Mesenchymal stem cell (in vitro differentiated cells and primary cell): ENCODE measurements at regions not wholly inside any gene's neighbourhood (a gene's known extent, or its start where the extent isn't known, plus 50 kb on each side); places are given as distances from the start of the nearest gene placed in this dataset.
A peak's percentile ranks its signal among the peaks of the same experiment; 100 is the strongest.

Source experiments
- DNase-seq: peaks from one replicate; pipeline ENCODE4 v3.0.0-alpha.2; 2013
- H2AFZ ChIP-seq: one replicate; pipeline ENCODE4 v1.6.1; 2013; ENCODE audit warnings: low read depth, mild to moderate bottlenecking, control low read depth, inconsistent platforms, low read length, moderate library complexity
- H2AK5ac ChIP-seq: 2 replicates; pipeline ENCODE4 v1.6.1; 2013; ENCODE audit warnings: low read length, moderate library complexity, mild to moderate bottlenecking, inconsistent platforms; ENCODE audit not compliant: severe bottlenecking
- H2BK120ac ChIP-seq: one replicate; pipeline ENCODE4 v1.6.1; 2013; ENCODE audit warnings: low read depth, mild to moderate bottlenecking, inconsistent platforms, low read length, moderate library complexity
- H2BK12ac ChIP-seq, 2 experiments: one replicate each; pipeline ENCODE4 v1.6.1; 2013; ENCODE audit warnings: inconsistent platforms in 2 of 2, low read length in 2 of 2, mild to moderate bottlenecking in 2 of 2, moderate library complexity in 2 of 2, control low read depth in 1 of 2
- H2BK15ac ChIP-seq: one replicate; pipeline ENCODE4 v1.6.1; 2013; ENCODE audit warnings: mild to moderate bottlenecking, low read depth, inconsistent platforms; ENCODE audit not compliant: poor library complexity, severe bottlenecking
- H2BK5ac ChIP-seq: 2 replicates; pipeline ENCODE4 v1.6.1; 2013; ENCODE audit warnings: low read depth, mild to moderate bottlenecking, low read length, control low read depth, inconsistent platforms; ENCODE audit not compliant: poor library complexity, severe bottlenecking
- H3K14ac ChIP-seq, 2 experiments: one replicate each; pipeline ENCODE4 v1.6.1; 2013; ENCODE audit warnings: inconsistent platforms in 2 of 2, low read length in 2 of 2, control low read depth in 1 of 2, mild to moderate bottlenecking in 1 of 2, moderate library complexity in 1 of 2
- H3K18ac ChIP-seq, 2 experiments: one replicate each; pipeline ENCODE4 v1.6.1; 2013; ENCODE audit warnings: inconsistent platforms in 2 of 2, low read length in 2 of 2, control low read depth in 1 of 2, low read depth in 1 of 2, mild to moderate bottlenecking in 1 of 2
- H3K23ac ChIP-seq, 2 experiments: one replicate each; pipeline ENCODE4 v1.6.1; 2013; ENCODE audit warnings: inconsistent platforms in 2 of 2, low read length in 2 of 2, mild to moderate bottlenecking in 2 of 2, moderate library complexity in 2 of 2, control low read depth in 1 of 2
- H3K27ac ChIP-seq: 2 replicates; pipeline ENCODE4 v1.5.1; 2013; ENCODE audit warnings: mild to moderate bottlenecking, moderate library complexity, low read length, control low read depth, inconsistent platforms; ENCODE audit not compliant: poor library complexity, severe bottlenecking
- H3K27me3 ChIP-seq, 2 experiments: 2 replicates each; pipeline versions ENCODE4 v1.6.1 to v1.7.0; 2013; ENCODE audit warnings: low read length in 2 of 2, mild to moderate bottlenecking in 2 of 2, moderate library complexity in 2 of 2, control low read depth in 1 of 2, inconsistent platforms in 1 of 2; ENCODE audit not compliant: control insufficient read depth in 1 of 2, insufficient read depth in 1 of 2
- H3K36me3 ChIP-seq, 2 experiments: 2 replicates each; pipeline versions ENCODE4 v1.6.1 to v1.7.0; 2013; ENCODE audit warnings: low read length in 2 of 2, control low read depth in 1 of 2, inconsistent platforms in 1 of 2, low read depth in 1 of 2, mild to moderate bottlenecking in 1 of 2; ENCODE audit not compliant: insufficient read depth in 2 of 2, control insufficient read depth in 1 of 2
- H3K4ac ChIP-seq, 2 experiments: one replicate each; pipeline ENCODE4 v1.6.1; 2013; ENCODE audit warnings: inconsistent platforms in 2 of 2, low read length in 2 of 2, mild to moderate bottlenecking in 2 of 2, moderate library complexity in 2 of 2, control low read depth in 1 of 2, low read depth in 1 of 2
- H3K4me1 ChIP-seq: 2 replicates; pipeline ENCODE4 v1.6.1; 2013; ENCODE audit warnings: low read depth, low read length, control low read depth; ENCODE audit not compliant: control insufficient read depth, insufficient read depth
- H3K4me2 ChIP-seq: 2 replicates; pipeline ENCODE4 v1.6.1; 2013; ENCODE audit warnings: low read length, mild to moderate bottlenecking, inconsistent platforms; ENCODE audit not compliant: poor library complexity, severe bottlenecking
- H3K4me3 ChIP-seq, 2 experiments: 2 replicates each; pipeline versions ENCODE4 v1.5.1 to v1.7.0; 2013; ENCODE audit warnings: low read length in 2 of 2, mild to moderate bottlenecking in 2 of 2, control low read depth in 1 of 2, low read depth in 1 of 2; ENCODE audit not compliant: insufficient read depth in 1 of 2
- H3K79me1 ChIP-seq: replicated peaks from 2 replicates; pipeline ENCODE4 v1.6.1; 2013; ENCODE audit warnings: mild to moderate bottlenecking, control low read depth, low read length, inconsistent platforms; ENCODE audit not compliant: poor library complexity, severe bottlenecking
- H3K9ac ChIP-seq: 2 replicates; pipeline ENCODE4 v1.7.0; 2013; ENCODE audit warnings: mild to moderate bottlenecking, low read length, moderate library complexity
- H3K9me3 ChIP-seq: 2 replicates; pipeline ENCODE4 v1.7.0; 2013; ENCODE audit warnings: mild to moderate bottlenecking, low read length; ENCODE audit not compliant: control insufficient read depth
- H4K8ac ChIP-seq: one replicate; pipeline ENCODE4 v1.6.1; 2013; ENCODE audit warnings: inconsistent platforms, mild to moderate bottlenecking, low read length, moderate library complexity
- H4K91ac ChIP-seq: one replicate; pipeline ENCODE4 v1.6.1; 2013; ENCODE audit warnings: mild to moderate bottlenecking, low read length, inconsistent platforms
- WGBS: methylation state at CpG from one replicate; pipeline ENCODE4 v1.1.7; 2013; ENCODE audit warnings: mixed read lengths; 5-methylcytosine and 5-hydroxymethylcytosine counted together

DNA sequence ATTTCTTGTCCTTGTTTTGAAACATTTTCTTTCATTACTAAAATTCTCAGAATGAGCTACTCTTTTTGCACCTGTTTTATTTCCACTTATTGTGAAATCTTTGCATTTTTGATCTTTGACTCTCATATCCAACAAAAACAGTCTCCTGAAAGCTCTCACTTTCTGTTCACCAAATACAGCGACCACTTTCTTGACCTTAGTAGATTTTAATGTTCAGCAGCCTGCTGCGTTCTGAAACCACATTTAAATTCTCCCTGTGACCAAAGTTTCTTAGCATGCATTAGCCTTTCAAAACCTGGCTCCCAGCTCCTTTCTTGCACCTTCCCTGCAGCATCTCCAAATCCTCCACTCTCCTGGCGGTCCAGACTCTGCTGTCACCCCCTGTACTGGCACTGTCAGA, 404.4 kb upstream of the PDE3A start:
- no peak overlapping the region for H3K27ac ChIP-seq
- H2AFZ ChIP-seq, result no peak overlapping the region
- WGBS, result 76% methylated on average over 3 of the region's 3 CpGs
- no peak overlapping the region for H3K4me2 ChIP-seq
- no peaks in the 10 kb centered on the region for H3K27me3 ChIP-seq
- H3K9ac ChIP-seq, result no peak overlapping the region
- no peak overlapping the region for H3K4ac ChIP-seq
- no peak overlapping the region for H2AK5ac ChIP-seq
- H3K23ac ChIP-seq, result no peak overlapping the region
- peak overlapping the region in 1 of 2 experiments; percentile 86 for H2BK12ac ChIP-seq
- no peak overlapping the region for H3K18ac ChIP-seq
- no peaks in the 10 kb centered on the region for H3K9me3 ChIP-seq
- H3K4me1 ChIP-seq, result peaks cover 1% of the 10 kb centered on the region
- no peak overlapping the region for H2BK15ac ChIP-seq
- no peak overlapping the region for H2BK120ac ChIP-seq
- H3K14ac ChIP-seq, result no peak overlapping the region
- no peak overlapping the region for H3K4me3 ChIP-seq
- no peak overlapping the region for H4K91ac ChIP-seq
- no peak overlapping the region for H4K8ac ChIP-seq
- no peaks in the 10 kb centered on the region for H3K36me3 ChIP-seq
- no peak for DNase-seq
- no peak overlapping the region for H2BK5ac ChIP-seq
- H3K79me1 ChIP-seq, result no peaks in the 10 kb centered on the region

DNA sequence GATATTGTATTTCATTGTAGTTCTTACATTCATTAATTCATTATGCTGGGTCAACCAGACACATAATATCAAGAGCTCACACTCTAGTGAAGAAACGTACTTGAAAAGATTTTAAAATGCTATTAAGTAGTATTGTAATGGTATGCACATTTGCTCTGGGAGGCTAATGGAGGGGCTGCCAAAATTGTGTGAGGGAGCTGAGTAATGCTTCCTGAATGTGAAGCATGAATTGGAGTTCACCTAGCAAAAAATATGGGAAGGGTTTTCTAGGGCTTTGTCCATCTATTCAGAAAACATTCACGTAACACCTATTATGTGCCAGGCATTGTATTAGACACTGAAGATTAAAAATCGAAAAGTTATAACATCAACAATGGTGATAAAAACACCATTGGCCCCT, 403.8 kb upstream of the PDE3A start:
- Histone ChIP-seq H3K9me3 (no peaks in the 10 kb centered on the region), H2BK12ac (no peak overlapping the region), H3K4ac (no peak overlapping the region), H3K27ac (no peak overlapping the region), H4K8ac (no peak overlapping the region), H3K4me2 (no peak overlapping the region), H2AFZ (no peak overlapping the region), H3K36me3 (no peaks in the 10 kb centered on the region), H2AK5ac (no peak overlapping the region), H3K18ac (no peak overlapping the region), H3K27me3 (no peaks in the 10 kb centered on the region), H2BK5ac (no peak overlapping the region), H2BK120ac (no peak overlapping the region), H3K4me1 (peaks cover 1% of the 10 kb centered on the region), H3K9ac (no peak overlapping the region), H3K23ac (no peak overlapping the region), H3K4me3 (no peak overlapping the region), H2BK15ac (no peak overlapping the region), H3K79me1 (no peaks in the 10 kb centered on the region), H3K14ac (no peak overlapping the region), H4K91ac (no peak overlapping the region)
- DNase-seq, result no peak
- WGBS, result 83% methylated on average over 2 of the region's 3 CpGs

DNA sequence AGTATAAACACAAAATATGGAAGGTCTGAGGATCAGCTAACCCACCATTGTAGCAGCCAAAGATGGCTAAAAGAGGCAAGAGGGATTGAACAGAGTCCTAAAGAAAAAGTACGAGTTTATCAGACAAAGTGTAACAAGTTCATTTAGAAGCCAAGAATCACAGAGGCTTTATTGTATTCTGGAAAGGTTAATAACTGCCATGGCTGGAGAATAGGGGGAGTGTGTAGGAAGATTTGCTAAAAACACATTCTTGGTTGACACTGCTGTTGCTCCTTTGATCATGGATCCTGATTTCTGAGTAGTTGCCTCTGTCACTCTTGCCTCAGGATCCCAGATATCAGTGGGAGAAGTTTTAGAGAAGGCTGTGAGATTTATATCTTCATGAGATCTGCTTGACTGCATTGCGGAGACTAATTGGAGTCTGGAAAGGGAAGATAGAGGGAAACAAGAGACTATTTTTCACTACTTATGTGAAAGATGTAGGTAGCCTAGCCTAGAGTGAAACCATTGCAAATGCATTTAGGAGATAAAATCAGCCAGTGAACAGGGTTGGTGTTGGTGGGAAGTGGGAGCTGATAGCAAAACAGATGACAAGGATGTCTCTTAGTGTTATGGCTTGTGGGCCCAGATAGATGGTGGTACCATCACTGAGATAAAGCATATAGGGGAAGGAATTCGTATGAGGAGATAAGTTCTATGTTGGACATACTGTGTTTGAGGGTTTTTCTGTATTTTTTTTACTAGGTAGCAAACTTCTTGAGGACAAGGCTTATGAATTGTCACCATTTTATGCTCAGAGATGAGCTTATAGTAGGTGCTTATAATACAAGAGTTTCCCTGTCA, 402.9 kb upstream of the PDE3A start:
- H3K79me1 ChIP-seq, result no peaks in the 10 kb centered on the region
- H2AFZ ChIP-seq, result no peak overlapping the region
- DNase-seq, result no peak
- H2BK12ac ChIP-seq, result peak overlapping the region; percentile 39 to 51
- WGBS, result 74% methylated on average over 3 of the region's 3 CpGs
- H3K9me3 ChIP-seq, result no peaks in the 10 kb centered on the region
- no peaks in the 10 kb centered on the region for H3K27me3 ChIP-seq
- no peak overlapping the region for H3K27ac ChIP-seq
- no peak overlapping the region for H2AK5ac ChIP-seq
- no peak overlapping the region for H4K91ac ChIP-seq
- H2BK15ac ChIP-seq, result no peak overlapping the region
- no peak overlapping the region for H2BK120ac ChIP-seq
- H3K18ac ChIP-seq, result peak overlapping the region; percentile 2 to 73
- H3K4me3 ChIP-seq, result no peak overlapping the region
- H3K23ac ChIP-seq, result no peak overlapping the region
- H3K4me1 ChIP-seq, result peaks cover 1% of the 10 kb centered on the region
- H3K36me3 ChIP-seq, result no peaks in the 10 kb centered on the region
- H3K14ac ChIP-seq, result no peak overlapping the region
- no peak overlapping the region for H4K8ac ChIP-seq
- H3K4ac ChIP-seq, result peak overlapping the region in 1 of 2 experiments; percentile 28
- no peak overlapping the region for H3K4me2 ChIP-seq
- no peak overlapping the region for H2BK5ac ChIP-seq
- H3K9ac ChIP-seq, result no peak overlapping the region

DNA sequence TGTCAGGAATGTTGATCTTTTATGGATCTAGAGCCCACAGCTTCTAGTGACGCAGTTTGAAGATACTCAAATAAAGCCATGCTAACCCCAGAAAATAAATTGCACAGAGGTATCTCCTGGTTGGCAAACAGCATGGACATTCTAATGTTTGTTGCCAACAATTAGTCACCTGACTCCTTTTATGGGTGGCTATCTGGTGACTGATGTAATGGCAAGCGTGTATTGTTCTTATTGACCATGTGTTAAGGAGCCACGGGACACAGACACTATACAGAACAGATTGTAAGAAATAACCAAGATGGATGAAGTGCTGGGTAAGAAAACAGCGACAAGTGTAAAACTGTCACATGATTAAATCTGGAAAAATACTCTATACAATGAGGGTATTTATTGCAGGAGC, 401.3 kb upstream of the PDE3A start:
- peak overlapping the region; percentile 48 for H4K8ac ChIP-seq
- no peak overlapping the region for H2BK5ac ChIP-seq
- WGBS, result 81% methylated on average over 3 of the region's 4 CpGs
- H3K9me3 ChIP-seq, result no peaks in the 10 kb centered on the region
- H3K4ac ChIP-seq, result peak overlapping the region in 1 of 2 experiments; percentile 78
- peak overlapping the region in 1 of 2 experiments; percentile 95 for H3K18ac ChIP-seq
- no peaks in the 10 kb centered on the region for H3K36me3 ChIP-seq
- H2AK5ac ChIP-seq, result peak overlapping the region; percentile 62
- DNase-seq, result no peak
- peak overlapping the region in 1 of 2 experiments; percentile 86 for H2BK12ac ChIP-seq
- H3K79me1 ChIP-seq, result no peaks in the 10 kb centered on the region
- H3K27ac ChIP-seq, result no peak overlapping the region
- H4K91ac ChIP-seq, result peak overlapping the region; percentile 21
- peak overlapping the region in 1 of 2 experiments; percentile 28 for H3K14ac ChIP-seq
- H3K27me3 ChIP-seq, result no peaks in the 10 kb centered on the region
- peak overlapping the region; percentile 31 for H3K9ac ChIP-seq
- peaks cover 7% of the 10 kb centered on the region for H3K4me1 ChIP-seq
- no peak overlapping the region for H3K23ac ChIP-seq
- H3K4me3 ChIP-seq, result no peak overlapping the region
- no peak overlapping the region for H2BK15ac ChIP-seq
- no peak overlapping the region for H3K4me2 ChIP-seq
- H2AFZ ChIP-seq, result no peak overlapping the region
- H2BK120ac ChIP-seq, result no peak overlapping the region
